ENCODE measurements at regions not wholly inside any gene's neighbourhood (a gene's known extent, or its start where the extent isn't known, plus 50 kb on each side); places are given as distances from the start of the nearest gene placed in this dataset.
A peak's percentile ranks its signal among the peaks of the same experiment; 100 is the strongest.

- TF ChIP-seq, protein P1, sequence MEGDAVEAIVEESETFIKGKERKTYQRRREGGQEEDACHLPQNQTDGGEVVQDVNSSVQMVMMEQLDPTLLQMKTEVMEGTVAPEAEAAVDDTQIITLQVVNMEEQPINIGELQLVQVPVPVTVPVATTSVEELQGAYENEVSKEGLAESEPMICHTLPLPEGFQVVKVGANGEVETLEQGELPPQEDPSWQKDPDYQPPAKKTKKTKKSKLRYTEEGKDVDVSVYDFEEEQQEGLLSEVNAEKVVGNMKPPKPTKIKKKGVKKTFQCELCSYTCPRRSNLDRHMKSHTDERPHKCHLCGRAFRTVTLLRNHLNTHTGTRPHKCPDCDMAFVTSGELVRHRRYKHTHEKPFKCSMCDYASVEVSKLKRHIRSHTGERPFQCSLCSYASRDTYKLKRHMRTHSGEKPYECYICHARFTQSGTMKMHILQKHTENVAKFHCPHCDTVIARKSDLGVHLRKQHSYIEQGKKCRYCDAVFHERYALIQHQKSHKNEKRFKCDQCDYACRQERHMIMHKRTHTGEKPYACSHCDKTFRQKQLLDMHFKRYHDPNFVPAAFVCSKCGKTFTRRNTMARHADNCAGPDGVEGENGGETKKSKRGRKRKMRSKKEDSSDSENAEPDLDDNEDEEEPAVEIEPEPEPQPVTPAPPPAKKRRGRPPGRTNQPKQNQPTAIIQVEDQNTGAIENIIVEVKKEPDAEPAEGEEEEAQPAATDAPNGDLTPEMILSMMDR (IDR thresholded peaks at IDR 0.05; ENCODE audit: insufficient read depth, low read depth, low read length): no peak
- no peak overlapping the region for H3K4me3 ChIP-seq (ENCODE audit: low read depth, low read length)
- DNase-seq (ENCODE audit: low read depth): peak; percentile 39
Measured at GRCh38 chr2:144835634-144836350, 315.9 kb upstream of the ZEB2 start.

DNA sequence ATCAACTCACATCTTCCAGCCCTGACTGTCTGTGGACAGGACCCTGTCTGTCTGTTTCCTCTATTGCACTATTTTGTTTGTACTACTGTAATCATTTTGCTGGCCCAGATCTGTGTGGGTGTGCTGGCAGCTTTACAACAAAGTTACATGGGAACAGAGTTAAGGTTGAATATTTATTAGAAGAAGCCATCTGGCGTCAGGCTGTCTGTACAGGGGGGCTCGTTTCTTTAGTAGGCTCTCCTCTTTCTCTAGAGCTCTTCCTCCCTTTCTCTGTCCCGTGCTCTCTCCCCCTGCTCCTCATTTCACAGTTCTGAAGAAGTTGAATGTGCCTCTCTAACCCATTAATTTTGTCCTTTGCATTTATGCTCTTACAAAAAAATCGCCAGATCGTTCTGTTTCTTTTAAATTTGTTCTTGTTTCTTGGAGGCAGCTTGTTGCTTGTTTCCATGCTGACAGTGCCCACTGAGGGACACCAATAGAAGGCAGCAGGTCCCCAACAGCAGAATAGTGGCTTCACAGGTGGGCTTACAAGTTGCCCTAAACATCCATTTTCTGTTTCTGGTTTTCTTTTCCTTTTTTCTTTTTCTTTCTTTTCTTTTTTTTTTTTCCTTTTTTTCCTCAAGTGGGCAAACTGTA is 315.2 kb upstream of the ZEB2 start:
- peak overlapping the region; percentile 4 for H3K4me3 ChIP-seq (ENCODE audit: low read depth, low read length)
- peak; percentile 92 for DNase-seq (ENCODE audit: low read depth)
- TF ChIP-seq, protein P1 (IDR thresholded peaks at IDR 0.05; ENCODE audit: insufficient read depth, low read depth, low read length): no peak

DNA sequence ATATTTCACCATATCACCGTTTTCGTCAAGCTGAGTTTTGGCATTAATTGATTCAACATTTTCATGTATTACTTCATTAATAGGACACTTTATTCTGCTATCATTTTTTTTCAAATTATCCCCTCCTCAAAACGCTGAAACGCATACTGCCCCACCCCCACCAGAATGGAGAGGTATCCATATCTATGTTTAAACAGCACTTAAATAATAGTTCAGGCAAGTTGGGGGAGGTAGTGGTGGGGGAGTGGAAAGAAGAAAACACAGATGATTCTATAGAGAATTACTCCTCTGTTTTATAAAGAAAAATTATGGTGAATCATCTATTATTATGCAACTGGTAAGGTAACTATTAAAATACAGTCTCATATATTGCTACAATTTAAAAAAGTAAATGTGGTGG is 314.4 kb upstream of the ZEB2 start:
- DNase-seq (ENCODE audit: low read depth): peak; percentile 2
- H3K4me3 ChIP-seq (ENCODE audit: low read depth, low read length): no peak overlapping the region
- TF ChIP-seq, protein P1 (IDR thresholded peaks at IDR 0.05; ENCODE audit: insufficient read depth, low read depth, low read length): no peak

- DNase-seq (ENCODE audit: low read depth): no peak
- TF ChIP-seq, protein P1 (IDR thresholded peaks at IDR 0.05; ENCODE audit: insufficient read depth, low read depth, low read length): no peak
Measured at GRCh38 chr2:144833075-144833637, 313.2 kb upstream of the ZEB2 start.

GRCh38 chr2:144832048-144832447 is 312.1 kb upstream of the ZEB2 start:
- peak; percentile 8 for DNase-seq (ENCODE audit: low read depth)
- TF ChIP-seq, protein P1 (IDR thresholded peaks at IDR 0.05; ENCODE audit: insufficient read depth, low read depth, low read length): no peak
- H3K4me3 ChIP-seq (ENCODE audit: low read depth, low read length): no peak overlapping the region

More at GRCh38 chr2:144833075-144833637, 313.2 kb upstream of the ZEB2 start:
- no peak overlapping the region for H3K4me3 ChIP-seq (ENCODE audit: low read depth, low read length)

GRCh38 chr2:144830543-144830942 is 310.6 kb upstream of the ZEB2 start:
- H3K4me3 ChIP-seq (ENCODE audit: low read depth, low read length): no peak overlapping the region
- no peak for DNase-seq (ENCODE audit: low read depth)
- TF ChIP-seq, protein P1 (IDR thresholded peaks at IDR 0.05; ENCODE audit: insufficient read depth, low read depth, low read length): no peak
